IMR-90 (cell line): ENCODE measurements at regions not wholly inside any gene's neighbourhood (a gene's known extent, or its start where the extent isn't known, plus 50 kb on each side); places are given as distances from the start of the nearest gene placed in this dataset.

Experiments
- ATAC-seq: fragments of 200-7000 bp; cut with Tn5 transposase; 2 replicates; pipeline ENCODE4 v1.9.1; 2020; ENCODE audit warnings: low read depth, mild to moderate bottlenecking, moderate library complexity
- BruUV-seq: library from RNA; stranded (reverse); fragments of 400-500 nt; replicated peaks from 2 replicates; lab custom pipeline; 2021; lab: Mats Ljungman, UMichigan
- CTCF ChIA-PET: fragments of 300-600 bp; formaldehyde crosslinking; extraction: SDS; loops from one replicate; lab custom pipeline; 2021; ENCODE audit warnings: antibody characterized with exemption; lab: Yijun Ruan, JAX
- POLR2A ChIA-PET: fragments of 300-600 bp; sonication (Branson Sonifier 250); formaldehyde crosslinking; loops from one replicate; lab custom pipeline; 2022; ENCODE audit warnings: antibody characterized with exemption; ENCODE audit not compliant: unreplicated experiment; lab: Charles Lee
- DNase-seq: peaks from one replicate; pipeline ENCODE4 v3.0.0; 2013
- H2AFZ ChIP-seq: replicated peaks from 2 replicates; pipeline ENCODE3; 2013; ENCODE audit warnings: low read length, mild to moderate bottlenecking; ENCODE audit not compliant: poor library complexity
- H2AK5ac ChIP-seq: 2 replicates; pipeline ENCODE4 v1.6.1; 2013; ENCODE audit warnings: low read depth, low read length, inconsistent platforms
- H2AK9ac ChIP-seq: replicated peaks from 2 replicates; pipeline ENCODE3; 2013; ENCODE audit warnings: mild to moderate bottlenecking, low read depth, low read length, moderate library complexity; ENCODE audit not compliant: poor library complexity
- H2BK120ac ChIP-seq: 2 replicates; pipeline ENCODE4 v1.6.1; 2013; ENCODE audit warnings: low read depth, low read length, inconsistent platforms
- H2BK15ac ChIP-seq: 3 replicates; pipeline ENCODE4 v1.6.1; 2013; ENCODE audit warnings: low read depth, low read length, inconsistent platforms
- H2BK20ac ChIP-seq: 2 replicates; pipeline ENCODE4 v1.6.1; 2013; ENCODE audit warnings: low read depth, mild to moderate bottlenecking, inconsistent platforms, low read length, moderate library complexity
- H2BK5ac ChIP-seq: 2 replicates; pipeline ENCODE4 v1.6.1; 2013; ENCODE audit warnings: mild to moderate bottlenecking, low read depth, low read length, inconsistent platforms; ENCODE audit not compliant: poor library complexity, severe bottlenecking
- H3K14ac ChIP-seq: replicated peaks from 2 replicates; pipeline ENCODE4 v1.6.1; 2013; ENCODE audit warnings: low read depth, low read length, inconsistent platforms
- H3K18ac ChIP-seq: 2 replicates; pipeline ENCODE4 v1.6.1; 2013; ENCODE audit warnings: low read depth, low read length, control low read depth
- H3K23ac ChIP-seq: 2 replicates; pipeline ENCODE4 v1.6.1; 2013; ENCODE audit warnings: low read depth, low read length, inconsistent platforms
- H3K27ac ChIP-seq: 2 replicates; pipeline ENCODE4 v1.5.1; 2013; ENCODE audit warnings: mild to moderate bottlenecking, control low read depth, low read length; ENCODE audit not compliant: insufficient read depth
- H3K27me3 ChIP-seq: 2 replicates; pipeline ENCODE4 v1.6.1; 2013; ENCODE audit warnings: low read length; ENCODE audit not compliant: control insufficient read depth, insufficient read depth
- H3K36me3 ChIP-seq: 2 replicates; pipeline ENCODE4 v1.6.1; 2013; ENCODE audit warnings: low read length, mixed read lengths; ENCODE audit not compliant: control insufficient read depth, insufficient read depth
- H3K4ac ChIP-seq: 2 replicates; pipeline ENCODE4 v1.6.1; 2013; ENCODE audit warnings: low read depth, low read length, inconsistent platforms
- H3K4me1 ChIP-seq: 2 replicates; pipeline ENCODE4 v1.6.1; 2013; ENCODE audit warnings: low read length, mixed read lengths; ENCODE audit not compliant: control insufficient read depth, insufficient read depth
- H3K4me2 ChIP-seq: 2 replicates; pipeline ENCODE4 v1.6.1; 2013; ENCODE audit warnings: low read depth, mild to moderate bottlenecking, control low read depth, low read length, moderate library complexity
- H3K4me3 ChIP-seq: 2 replicates; pipeline ENCODE4 v1.5.1; 2013; ENCODE audit warnings: low read depth, mild to moderate bottlenecking, control low read depth, low read length, moderate library complexity; ENCODE audit not compliant: insufficient read depth
- H3K56ac ChIP-seq: 2 replicates; pipeline ENCODE4 v1.6.1; 2013; ENCODE audit warnings: low read length, inconsistent platforms; ENCODE audit not compliant: insufficient read depth; ENCODE audit errors: extremely low read depth
- H3K79me1 ChIP-seq, 2 experiments: 2 replicates each; pipeline ENCODE4 v1.6.1; 2013; ENCODE audit warnings: low read length in 2 of 2, inconsistent platforms in 1 of 2, low read depth in 1 of 2
- H3K9ac ChIP-seq: 2 replicates; pipeline ENCODE4 v1.6.1; 2013; ENCODE audit warnings: low read depth, low read length, control low read depth
- H3K9me1 ChIP-seq: 2 replicates; pipeline ENCODE4 v1.6.1; 2013; ENCODE audit warnings: low read length, inconsistent platforms; ENCODE audit not compliant: insufficient read depth
- H3K9me3 ChIP-seq: 2 replicates; pipeline ENCODE4 v1.6.1; 2013; ENCODE audit warnings: low read length; ENCODE audit not compliant: control insufficient read depth, insufficient read depth
- H4K20me1 ChIP-seq: 2 replicates; pipeline ENCODE4 v1.6.1; 2013; ENCODE audit warnings: low read length, inconsistent platforms; ENCODE audit not compliant: insufficient read depth
- H4K5ac ChIP-seq: 2 replicates; pipeline ENCODE4 v1.6.1; 2013; ENCODE audit warnings: mild to moderate bottlenecking, low read depth, low read length, control low read depth
- H4K8ac ChIP-seq, 2 experiments: 2 replicates each; pipeline ENCODE4 v1.6.1; 2013; ENCODE audit warnings: low read depth in 2 of 2, low read length in 2 of 2, control low read depth in 1 of 2, inconsistent platforms in 1 of 2
- H4K91ac ChIP-seq: 2 replicates; pipeline ENCODE4 v1.6.1; 2013; ENCODE audit warnings: low read depth, low read length, inconsistent platforms; ENCODE audit not compliant: insufficient read depth
- BHLHE40 ChIP-seq: fragments of 150-350 bp; IDR thresholded peaks from 2 replicates; pipeline ENCODE4 v1.6.1; 2016; ENCODE audit warnings: mild to moderate bottlenecking, low read depth, low read length
- CEBPB ChIP-seq: IDR thresholded peaks from 2 replicates; pipeline ENCODE4 v1.6.1; 2012; ENCODE audit warnings: low read depth, low read length, improper control_type of control experiment
- CHD1 ChIP-seq: IDR thresholded peaks from 2 replicates; pipeline ENCODE4 v1.6.1; 2012; ENCODE audit warnings: low read depth, low read length, improper control_type of control experiment
- CTCF ChIP-seq: conservative IDR thresholded peaks from 2 replicates; pipeline ENCODE4 v1.5.1; 2012; ENCODE audit warnings: mild to moderate bottlenecking, low read depth, low read length, improper control_type of control experiment
- MAFK ChIP-seq: IDR thresholded peaks from 2 replicates; pipeline ENCODE4 v1.6.1; 2012; ENCODE audit warnings: low read depth, low read length, improper control_type of control experiment
- MAZ ChIP-seq: IDR thresholded peaks from 2 replicates; pipeline ENCODE4 v1.6.1; 2012; ENCODE audit warnings: low read depth, mild to moderate bottlenecking, low read length, improper control_type of control experiment, moderate library complexity, borderline replicate concordance
- MXI1 ChIP-seq: IDR thresholded peaks from 2 replicates; pipeline ENCODE4 v1.6.1; 2012; ENCODE audit warnings: low read depth, mild to moderate bottlenecking, low read length, moderate library complexity, borderline replicate concordance
- NFE2L2 ChIP-seq: fragments of 150-350 bp; IDR thresholded peaks from 2 replicates; pipeline ENCODE4 v1.6.1; 2016; ENCODE audit warnings: low read depth, mild to moderate bottlenecking, low read length
- POLR2A ChIP-seq: IDR thresholded peaks from 2 replicates; pipeline ENCODE4 v1.6.1; 2012; ENCODE audit warnings: mild to moderate bottlenecking, low read depth, low read length
- RAD21 ChIP-seq: IDR thresholded peaks from 2 replicates; pipeline ENCODE4 v1.6.1; 2012; ENCODE audit warnings: low read length, improper control_type of control experiment
- RCOR1 ChIP-seq: IDR thresholded peaks from 2 replicates; pipeline ENCODE4 v1.6.1; 2012; ENCODE audit warnings: mild to moderate bottlenecking, low read length, improper control_type of control experiment; ENCODE audit not compliant: insufficient replicate concordance
- RFX5 ChIP-seq: IDR thresholded peaks from 2 replicates; pipeline ENCODE4 v1.8.0; 2012; ENCODE audit warnings: low read depth, mild to moderate bottlenecking, low read length, moderate library complexity
- SMC3 ChIP-seq: fragments of 150-350 bp; IDR thresholded peaks from 2 replicates; pipeline ENCODE4 v1.6.1; 2016; ENCODE audit warnings: low read depth, mild to moderate bottlenecking, antibody characterized with exemption, low read length, moderate library complexity
- WGBS, 2 experiments: methylation state at CpG; one replicate each; pipeline versions ENCODE4 v1.1.5 to v1.1.7; 2013; ENCODE audit warnings: missing lambda C conversion rate in 2 of 2; ENCODE audit not compliant: insufficient read length in 1 of 2; ENCODE audit errors: extremely low coverage in 2 of 2; 5-methylcytosine and 5-hydroxymethylcytosine counted together
- dilution Hi-C: fragments of 300-500 bp; cut with HindIII; formaldehyde crosslinking; loops from one replicate; pipeline ENCODE4 v1.14.3; 2018; ENCODE audit warnings: low sequenced_read_pairs; ENCODE audit not compliant: unreplicated experiment
- in situ Hi-C: fragments of 300-500 bp; cut with MboI; formaldehyde crosslinking; loops from 3 replicates; pipeline ENCODE4 v1.14.3; 2019; ENCODE audit warnings: low sequenced_read_pairs, inconsistent platforms, mixed read lengths
- intact Hi-C: fragments of 100-400 bp; cut with micrococcal nuclease; formaldehyde crosslinking; loops from 2 replicates; pipeline ENCODE4 v1.10.0; 2022
- TF ChIP-seq, protein P1 (sequence below): fragments of 150-350 bp; IDR thresholded peaks from 2 replicates; pipeline ENCODE4 v1.6.1; 2017; ENCODE audit warnings: mild to moderate bottlenecking, antibody characterized with exemption, low read length, low read depth
- TF ChIP-seq, protein P2 (sequence below): fragments of 150-350 bp; IDR thresholded peaks from 2 replicates; pipeline ENCODE4 v1.6.1; 2016; ENCODE audit warnings: low read depth, mild to moderate bottlenecking, low read length, moderate library complexity, borderline replicate concordance

DNA sequence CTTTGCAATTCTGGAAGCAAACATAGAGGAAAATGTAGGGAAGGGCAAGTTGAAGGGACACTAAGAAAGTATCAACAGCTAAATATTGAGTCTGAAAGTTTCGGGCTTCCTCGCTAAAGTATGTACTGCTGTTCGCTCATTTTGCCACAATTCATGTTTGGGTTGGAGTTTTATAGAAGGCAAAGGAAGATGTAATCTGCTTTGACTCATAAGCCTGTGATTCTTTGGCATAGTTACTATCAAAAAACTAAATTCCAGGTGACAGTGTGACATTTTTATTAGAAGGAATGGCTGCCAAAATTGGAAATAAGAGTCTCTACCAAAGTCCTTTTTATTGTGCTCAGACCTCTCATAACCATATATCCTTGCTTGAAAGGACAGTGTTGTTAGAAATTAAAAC is 336.7 kb upstream of the ADGRL3 start:
- Histone ChIP-seq H3K4me1 (no peaks in the 10 kb centered on the region), H3K4me2 (no peak overlapping the region), H3K4me3 (no peak overlapping the region), H3K9me3 (no peaks in the 10 kb centered on the region), H2AK5ac (no peak overlapping the region), H4K91ac (no peak overlapping the region), H3K14ac (no peak overlapping the region), H3K9ac (no peak overlapping the region), H3K23ac (no peak overlapping the region), H2AK9ac (no peak overlapping the region), H4K20me1 (no peaks in the 10 kb centered on the region), H4K5ac (no peak overlapping the region), H2BK15ac (no peak overlapping the region), H3K18ac (no peak overlapping the region), H4K8ac (no peak overlapping the region), H3K9me1 (no peaks in the 10 kb centered on the region), H2BK20ac (no peak overlapping the region), H3K27ac (no peak overlapping the region), H2AFZ (no peak overlapping the region), H2BK5ac (no peak overlapping the region), H3K79me1 (no peaks in the 10 kb centered on the region), H2BK120ac (no peak overlapping the region), H3K4ac (no peak overlapping the region), H3K56ac (no peak overlapping the region), H3K27me3 (no peaks in the 10 kb centered on the region), H3K36me3 (no peaks in the 10 kb centered on the region)
- no TSS peak for BruUV-seq
- intact Hi-C loops: no loop called here
- no peak for TF ChIP-seq SMC3
- no peak for TF ChIP-seq NFE2L2
- no peak for TF ChIP-seq MAZ
- no peak for TF ChIP-seq BHLHE40
- TF ChIP-seq MXI1: no peak
- no peak for TF ChIP-seq RFX5
- no peak for TF ChIP-seq CEBPB
- no peak for TF ChIP-seq RCOR1
- TF ChIP-seq, protein P1, sequence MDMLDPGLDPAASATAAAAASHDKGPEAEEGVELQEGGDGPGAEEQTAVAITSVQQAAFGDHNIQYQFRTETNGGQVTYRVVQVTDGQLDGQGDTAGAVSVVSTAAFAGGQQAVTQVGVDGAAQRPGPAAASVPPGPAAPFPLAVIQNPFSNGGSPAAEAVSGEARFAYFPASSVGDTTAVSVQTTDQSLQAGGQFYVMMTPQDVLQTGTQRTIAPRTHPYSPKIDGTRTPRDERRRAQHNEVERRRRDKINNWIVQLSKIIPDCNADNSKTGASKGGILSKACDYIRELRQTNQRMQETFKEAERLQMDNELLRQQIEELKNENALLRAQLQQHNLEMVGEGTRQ: no peak
- no peak for TF ChIP-seq CHD1
- TF ChIP-seq MAFK: no peak
- TF ChIP-seq CTCF: no peak
- TF ChIP-seq, protein P2, sequence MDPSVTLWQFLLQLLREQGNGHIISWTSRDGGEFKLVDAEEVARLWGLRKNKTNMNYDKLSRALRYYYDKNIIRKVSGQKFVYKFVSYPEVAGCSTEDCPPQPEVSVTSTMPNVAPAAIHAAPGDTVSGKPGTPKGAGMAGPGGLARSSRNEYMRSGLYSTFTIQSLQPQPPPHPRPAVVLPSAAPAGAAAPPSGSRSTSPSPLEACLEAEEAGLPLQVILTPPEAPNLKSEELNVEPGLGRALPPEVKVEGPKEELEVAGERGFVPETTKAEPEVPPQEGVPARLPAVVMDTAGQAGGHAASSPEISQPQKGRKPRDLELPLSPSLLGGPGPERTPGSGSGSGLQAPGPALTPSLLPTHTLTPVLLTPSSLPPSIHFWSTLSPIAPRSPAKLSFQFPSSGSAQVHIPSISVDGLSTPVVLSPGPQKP: no peak
- no peak for TF ChIP-seq RAD21
- TF ChIP-seq POLR2A: no peak
- no CpG with 5 or more reads among the region's 3 CpGs for WGBS, 2 experiments
- ChIA-PET CTCF (no interaction called here), POLR2A (no interaction called here)
- dilution Hi-C loops: no loop called here
- DNase-seq: no peak
- in situ Hi-C loops: no loop called here
- no peak for ATAC-seq
